Effector CD4-positive, alpha-beta T cell (primary cell): ENCODE measurements at regions not wholly inside any gene's neighbourhood (a gene's known extent, or its start where the extent isn't known, plus 50 kb on each side); places are given as distances from the start of the nearest gene placed in this dataset.

ENCODE experiments used
- DNase-seq: peaks from one replicate; pipeline ENCODE4 v3.0.0-alpha.2; 2020

- no peak for DNase-seq
Measured at GRCh38 chr6:54574671-54575070, 266.4 kb downstream of the TINAG start.

GRCh38 chr6:54578261-54578660 lies 268.3 kb upstream of the FAM83B start:
- no peak for DNase-seq

- no peak for DNase-seq
Measured at GRCh38 chr6:54579011-54579410, 267.6 kb upstream of the FAM83B start.

GRCh38 chr6:54586251-54586650 lies 260.3 kb upstream of the FAM83B start:
- DNase-seq, result no peak

GRCh38 chr6:54587277-54587676 lies 259.3 kb upstream of the FAM83B start:
- DNase-seq, result no peak

- no peak for DNase-seq
Measured at GRCh38 chr6:54588176-54588575, 258.4 kb upstream of the FAM83B start.

GRCh38 chr6:54595844-54596243 lies 250.7 kb upstream of the FAM83B start:
- DNase-seq, result no peak

- no peak for DNase-seq
Measured at GRCh38 chr6:54598787-54599313, 247.7 kb upstream of the FAM83B start.

- DNase-seq, result no peak
Measured at GRCh38 chr6:54601600-54602300, 244.8 kb upstream of the FAM83B start.

- no peak for DNase-seq
Measured at GRCh38 chr6:54602591-54602990, 244.0 kb upstream of the FAM83B start.

GRCh38 chr6:54609981-54610380 lies 236.6 kb upstream of the FAM83B start:
- no peak for DNase-seq

GRCh38 chr6:54613596-54613995 lies 233.0 kb upstream of the FAM83B start:
- DNase-seq, result no peak

- no peak for DNase-seq
Measured at GRCh38 chr6:54614499-54615195, 231.9 kb upstream of the FAM83B start.

GRCh38 chr6:54617730-54618129 lies 228.8 kb upstream of the FAM83B start:
- no peak for DNase-seq

GRCh38 chr6:54618572-54618971 lies 228.0 kb upstream of the FAM83B start:
- no peak for DNase-seq

- DNase-seq, result no peak
Measured at GRCh38 chr6:54619102-54619501, 227.5 kb upstream of the FAM83B start.

GRCh38 chr6:54621285-54621684 lies 225.3 kb upstream of the FAM83B start:
- no peak for DNase-seq

- DNase-seq, result no peak
Measured at GRCh38 chr6:54624216-54624615, 222.4 kb upstream of the FAM83B start.

- no peak for DNase-seq
Measured at GRCh38 chr6:54624779-54625178, 221.8 kb upstream of the FAM83B start.

GRCh38 chr6:54629131-54629530 lies 217.4 kb upstream of the FAM83B start:
- no peak for DNase-seq

- no peak for DNase-seq
Measured at GRCh38 chr6:54632984-54633565, 213.5 kb upstream of the FAM83B start.

GRCh38 chr6:54633601-54634000 lies 213.0 kb upstream of the FAM83B start:
- no peak for DNase-seq

- no peak for DNase-seq
Measured at GRCh38 chr6:54640911-54641310, 205.7 kb upstream of the FAM83B start.
